IMR-90 (cell line): ENCODE measurements at regions not wholly inside any gene's neighbourhood (a gene's known extent, or its start where the extent isn't known, plus 50 kb on each side); places are given as distances from the start of the nearest gene placed in this dataset. TPM values are rescaled to one million over a fixed set of nuclear protein-coding genes. Genes with fewer than 3 reads are reported as not detected.

Experiments used
- ATAC-seq: fragments of 200-7000 bp; cut with Tn5 transposase; 2 replicates; pipeline ENCODE4 v1.9.1; 2020; ENCODE audit warnings: low read depth, mild to moderate bottlenecking, moderate library complexity
- BruUV-seq: library from RNA; stranded (reverse); fragments of 400-500 nt; replicated peaks from 2 replicates; lab custom pipeline; 2021; lab: Mats Ljungman, UMichigan
- CTCF ChIA-PET: fragments of 300-600 bp; formaldehyde crosslinking; extraction: SDS; loops from one replicate; lab custom pipeline; 2021; ENCODE audit warnings: antibody characterized with exemption; lab: Yijun Ruan, JAX
- POLR2A ChIA-PET: fragments of 300-600 bp; sonication (Branson Sonifier 250); formaldehyde crosslinking; loops from one replicate; lab custom pipeline; 2022; ENCODE audit warnings: antibody characterized with exemption; ENCODE audit not compliant: unreplicated experiment; lab: Charles Lee
- DNase-seq: peaks from one replicate; pipeline ENCODE4 v3.0.0; 2013
- H2AFZ ChIP-seq: replicated peaks from 2 replicates; pipeline ENCODE3; 2013; ENCODE audit warnings: low read length, mild to moderate bottlenecking; ENCODE audit not compliant: poor library complexity
- H2AK5ac ChIP-seq: 2 replicates; pipeline ENCODE4 v1.6.1; 2013; ENCODE audit warnings: low read depth, low read length, inconsistent platforms
- H2AK9ac ChIP-seq: replicated peaks from 2 replicates; pipeline ENCODE3; 2013; ENCODE audit warnings: mild to moderate bottlenecking, low read depth, low read length, moderate library complexity; ENCODE audit not compliant: poor library complexity
- H2BK120ac ChIP-seq: 2 replicates; pipeline ENCODE4 v1.6.1; 2013; ENCODE audit warnings: low read depth, low read length, inconsistent platforms
- H2BK15ac ChIP-seq: 3 replicates; pipeline ENCODE4 v1.6.1; 2013; ENCODE audit warnings: low read depth, low read length, inconsistent platforms
- H2BK20ac ChIP-seq: 2 replicates; pipeline ENCODE4 v1.6.1; 2013; ENCODE audit warnings: low read depth, mild to moderate bottlenecking, inconsistent platforms, low read length, moderate library complexity
- H2BK5ac ChIP-seq: 2 replicates; pipeline ENCODE4 v1.6.1; 2013; ENCODE audit warnings: mild to moderate bottlenecking, low read depth, low read length, inconsistent platforms; ENCODE audit not compliant: poor library complexity, severe bottlenecking
- H3K14ac ChIP-seq: replicated peaks from 2 replicates; pipeline ENCODE4 v1.6.1; 2013; ENCODE audit warnings: low read depth, low read length, inconsistent platforms
- H3K18ac ChIP-seq: 2 replicates; pipeline ENCODE4 v1.6.1; 2013; ENCODE audit warnings: low read depth, low read length, control low read depth
- H3K23ac ChIP-seq: 2 replicates; pipeline ENCODE4 v1.6.1; 2013; ENCODE audit warnings: low read depth, low read length, inconsistent platforms
- H3K27ac ChIP-seq: 2 replicates; pipeline ENCODE4 v1.5.1; 2013; ENCODE audit warnings: mild to moderate bottlenecking, control low read depth, low read length; ENCODE audit not compliant: insufficient read depth
- H3K27me3 ChIP-seq: 2 replicates; pipeline ENCODE4 v1.6.1; 2013; ENCODE audit warnings: low read length; ENCODE audit not compliant: control insufficient read depth, insufficient read depth
- H3K36me3 ChIP-seq: 2 replicates; pipeline ENCODE4 v1.6.1; 2013; ENCODE audit warnings: low read length, mixed read lengths; ENCODE audit not compliant: control insufficient read depth, insufficient read depth
- H3K4ac ChIP-seq: 2 replicates; pipeline ENCODE4 v1.6.1; 2013; ENCODE audit warnings: low read depth, low read length, inconsistent platforms
- H3K4me1 ChIP-seq: 2 replicates; pipeline ENCODE4 v1.6.1; 2013; ENCODE audit warnings: low read length, mixed read lengths; ENCODE audit not compliant: control insufficient read depth, insufficient read depth
- H3K4me2 ChIP-seq: 2 replicates; pipeline ENCODE4 v1.6.1; 2013; ENCODE audit warnings: low read depth, mild to moderate bottlenecking, control low read depth, low read length, moderate library complexity
- H3K4me3 ChIP-seq: 2 replicates; pipeline ENCODE4 v1.5.1; 2013; ENCODE audit warnings: low read depth, mild to moderate bottlenecking, control low read depth, low read length, moderate library complexity; ENCODE audit not compliant: insufficient read depth
- H3K56ac ChIP-seq: 2 replicates; pipeline ENCODE4 v1.6.1; 2013; ENCODE audit warnings: low read length, inconsistent platforms; ENCODE audit not compliant: insufficient read depth; ENCODE audit errors: extremely low read depth
- H3K79me1 ChIP-seq, 2 experiments: 2 replicates each; pipeline ENCODE4 v1.6.1; 2013; ENCODE audit warnings: low read length in 2 of 2, inconsistent platforms in 1 of 2, low read depth in 1 of 2
- H3K9ac ChIP-seq: 2 replicates; pipeline ENCODE4 v1.6.1; 2013; ENCODE audit warnings: low read depth, low read length, control low read depth
- H3K9me1 ChIP-seq: 2 replicates; pipeline ENCODE4 v1.6.1; 2013; ENCODE audit warnings: low read length, inconsistent platforms; ENCODE audit not compliant: insufficient read depth
- H3K9me3 ChIP-seq: 2 replicates; pipeline ENCODE4 v1.6.1; 2013; ENCODE audit warnings: low read length; ENCODE audit not compliant: control insufficient read depth, insufficient read depth
- H4K20me1 ChIP-seq: 2 replicates; pipeline ENCODE4 v1.6.1; 2013; ENCODE audit warnings: low read length, inconsistent platforms; ENCODE audit not compliant: insufficient read depth
- H4K5ac ChIP-seq: 2 replicates; pipeline ENCODE4 v1.6.1; 2013; ENCODE audit warnings: mild to moderate bottlenecking, low read depth, low read length, control low read depth
- H4K8ac ChIP-seq, 2 experiments: 2 replicates each; pipeline ENCODE4 v1.6.1; 2013; ENCODE audit warnings: low read depth in 2 of 2, low read length in 2 of 2, control low read depth in 1 of 2, inconsistent platforms in 1 of 2
- H4K91ac ChIP-seq: 2 replicates; pipeline ENCODE4 v1.6.1; 2013; ENCODE audit warnings: low read depth, low read length, inconsistent platforms; ENCODE audit not compliant: insufficient read depth
- FOS ChIP-seq: fragments of 150-350 bp; IDR thresholded peaks from 2 replicates; pipeline ENCODE4 v1.6.1; 2016; ENCODE audit warnings: low read depth, low read length
- MXI1 ChIP-seq: IDR thresholded peaks from 2 replicates; pipeline ENCODE4 v1.6.1; 2012; ENCODE audit warnings: low read depth, mild to moderate bottlenecking, low read length, moderate library complexity, borderline replicate concordance
- RCOR1 ChIP-seq: IDR thresholded peaks from 2 replicates; pipeline ENCODE4 v1.6.1; 2012; ENCODE audit warnings: mild to moderate bottlenecking, low read length, improper control_type of control experiment; ENCODE audit not compliant: insufficient replicate concordance
- RFX5 ChIP-seq: IDR thresholded peaks from 2 replicates; pipeline ENCODE4 v1.8.0; 2012; ENCODE audit warnings: low read depth, mild to moderate bottlenecking, low read length, moderate library complexity
- dilution Hi-C: fragments of 300-500 bp; cut with HindIII; formaldehyde crosslinking; loops from one replicate; pipeline ENCODE4 v1.14.3; 2018; ENCODE audit warnings: low sequenced_read_pairs; ENCODE audit not compliant: unreplicated experiment
- in situ Hi-C: fragments of 300-500 bp; cut with MboI; formaldehyde crosslinking; loops from 3 replicates; pipeline ENCODE4 v1.14.3; 2019; ENCODE audit warnings: low sequenced_read_pairs, inconsistent platforms, mixed read lengths
- intact Hi-C: fragments of 100-400 bp; cut with micrococcal nuclease; formaldehyde crosslinking; loops from 2 replicates; pipeline ENCODE4 v1.10.0; 2022
- microRNA-seq, 2 experiments: library from miRNA; stranded (forward) in 1 of 2; unstranded in 1 of 2; fragments of 10-50 nt in 1 of 2; fragments of <30 nt in 1 of 2; gene quantifications in 1 of 2; microRNA quantifications in 1 of 2; one replicate each; pipeline versions ENCODE3 to v1.1.0; 2013 to 2020; ENCODE audit not compliant: insufficient read depth in 1 of 2, insufficient read length in 1 of 2, unreplicated experiment in 1 of 2
- small RNA-seq, 5 experiments: library from RNA; depleted of rRNA; stranded (forward); fragments of <200 nt; gene quantifications; one replicate each; pipeline ENCODE3, GENCODE V24; 2012

GRCh38 chr5:11955331-11955730 lies 51.1 kb upstream of the CTNND2 start:
- Histone ChIP-seq H3K23ac (no peak overlapping the region), H2AFZ (no peak overlapping the region), H4K20me1 (no peaks in the 10 kb centered on the region), H3K4me2 (no peak overlapping the region), H3K4me3 (no peak overlapping the region), H4K8ac (no peak overlapping the region), H3K4me1 (no peaks in the 10 kb centered on the region), H4K5ac (no peak overlapping the region), H2BK5ac (no peak overlapping the region), H3K36me3 (no peaks in the 10 kb centered on the region), H3K9me3 (peaks cover 2% of the 10 kb centered on the region; the same call in 1 of the 2 replicates), H4K91ac (no peak overlapping the region), H3K56ac (no peak overlapping the region), H3K14ac (no peak overlapping the region), H3K18ac (no peak overlapping the region), H3K9me1 (no peaks in the 10 kb centered on the region), H3K27me3 (no peaks in the 10 kb centered on the region), H2AK9ac (no peak overlapping the region), H3K4ac (no peak overlapping the region), H3K79me1 (no peaks in the 10 kb centered on the region), H2BK15ac (no peak overlapping the region), H2BK20ac (no peak overlapping the region), H2AK5ac (no peak overlapping the region), H3K27ac (no peak overlapping the region), H2BK120ac (no peak overlapping the region), H3K9ac (no peak overlapping the region)
- BruUV-seq: no TSS peak
- dilution Hi-C loops: no loop called here
- TF ChIP-seq FOS: no peak
- no peak for TF ChIP-seq RFX5
- no peak for TF ChIP-seq MXI1
- TF ChIP-seq RCOR1: no peak
- ChIA-PET CTCF (no interaction called here), POLR2A (no interaction called here)
- DNase-seq (no peak), ATAC-seq (no peak)
- intact Hi-C loops: no loop called here
- in situ Hi-C loops: no loop called here

Small RNA genes in the stretch of these regions (microRNA-seq; reads per million reads assigned to microRNA genes)
- gene RNU6-679P (ENCODE audit: insufficient read depth, insufficient read length): not detected

Small RNA genes in the stretch of these regions (small RNA-seq; reads per million reads assigned to genes)
- gene RNU6-679P: 0 reads per million in 5 experiments
